Activated CD8-positive, alpha-beta T cell treated with anti-CD3 and anti-CD28 coated beads, Interleukin-2, amount 10 ng/mL, durations not matched to agents 7 days and 5 days (primary cell): ENCODE measurements at regions not wholly inside any gene's neighbourhood (a gene's known extent, or its start where the extent isn't known, plus 50 kb on each side); places are given as distances from the start of the nearest gene placed in this dataset.
A peak's percentile ranks its signal among the peaks of the same experiment; 100 is the strongest.
"Not testable (repeated sequence)": the region's sequence is repeated elsewhere in the genome, so short reads cannot be mapped to it uniquely, and the experiment has no call there.

Experiments
- ATAC-seq: fragments of 150-1000 bp; cut with Tn5 transposase; one replicate; pipeline ENCODE4 v1.10.0; 2021; ENCODE audit warnings: moderate library complexity
- CTCF ChIA-PET: fragments of 350-600 bp; sonication (Branson Sonifier 250); formaldehyde crosslinking; loops from one replicate; lab custom pipeline; 2021; ENCODE audit warnings: antibody characterized with exemption; lab: Charles Lee
- POLR2A ChIA-PET: fragments of 350-600 bp; sonication (Branson Sonifier 250); formaldehyde crosslinking; loops from one replicate; lab custom pipeline; 2021; ENCODE audit warnings: antibody characterized with exemption; lab: Charles Lee
- DNase-seq: peaks from one replicate; pipeline ENCODE4 v3.0.0-alpha.2; 2020
- H3K27ac Mint-ChIP-seq: one replicate; pipeline ENCODE4 v1.8.0; 2021; ENCODE audit warnings: mild to moderate bottlenecking, mixed read lengths
- H3K27me3 Mint-ChIP-seq: one replicate; pipeline ENCODE4 v1.8.0; 2021; ENCODE audit warnings: low read depth, mixed read lengths
- H3K36me3 Mint-ChIP-seq: one replicate; pipeline ENCODE4 v1.8.0; 2021; ENCODE audit warnings: low read depth, mixed read lengths
- H3K4me1 Mint-ChIP-seq: one replicate; pipeline ENCODE4 v1.8.0; 2021; ENCODE audit warnings: low read depth, mixed read lengths
- H3K4me3 Mint-ChIP-seq: one replicate; pipeline ENCODE4 v1.8.0; 2021; ENCODE audit warnings: mild to moderate bottlenecking, mixed read lengths
- H3K9me3 Mint-ChIP-seq: one replicate; pipeline ENCODE4 v1.8.0; 2022; ENCODE audit warnings: mixed read lengths; ENCODE audit not compliant: insufficient read depth

- POLR2A ChIA-PET: no interaction called here
- H3K36me3 Mint-ChIP-seq: no peaks in the 10 kb centered on the region
Measured at GRCh38 chr12:96107236-96107635, 71.8 kb upstream of the LTA4H start.

GRCh38 chr12:96108321-96108720 lies 72.9 kb upstream of the LTA4H start:
- Mint-ChIP-seq H3K4me1 (peaks cover 32% of the 10 kb centered on the region), H3K27me3 (peaks cover 8% of the 10 kb centered on the region), H3K27ac (peak overlapping the region; percentile 97), H3K9me3 (no peaks in the 10 kb centered on the region), H3K36me3 (no peaks in the 10 kb centered on the region), H3K4me3 (peak overlapping the region; percentile 62)
- DNase-seq (peak; percentile 66), ATAC-seq (peak; percentile 89)
- ChIA-PET POLR2A (no interaction called here), CTCF (interaction anchor here (1.8 kb wide), 1 partner anchor 107 kb away, joined by 4 read pairs; no protein-coding TSS in a partner anchor)

More at GRCh38 chr12:96107236-96107635, 71.8 kb upstream of the LTA4H start:
- Mint-ChIP-seq H3K9me3 (no peaks in the 10 kb centered on the region), H3K27ac (peak overlapping the region; percentile 97), H3K4me1 (peaks cover 36% of the 10 kb centered on the region), H3K27me3 (peaks cover 2% of the 10 kb centered on the region), H3K4me3 (no peak overlapping the region)
- CTCF ChIA-PET: no interaction called here
- no peak for ATAC-seq
- DNase-seq: no peak

- Mint-ChIP-seq H3K4me1 (peaks cover 31% of the 10 kb centered on the region), H3K27ac (peak overlapping the region; percentile 33), H3K27me3 (peaks cover 11% of the 10 kb centered on the region)
- H3K4me3 Mint-ChIP-seq, DNase-seq, ATAC-seq, POLR2A ChIA-PET, H3K36me3 Mint-ChIP-seq, H3K9me3 Mint-ChIP-seq: not testable (repeated sequence)
- CTCF ChIA-PET: interaction anchor here (1.8 kb wide), 1 partner anchor 107 kb away, joined by 4 read pairs; no protein-coding TSS in a partner anchor
Measured at GRCh38 chr12:96108941-96109340, 73.6 kb upstream of the LTA4H start.

GRCh38 chr12:96112733-96113132 lies 77.3 kb upstream of the LTA4H start:
- DNase-seq (no peak), ATAC-seq (no peak)
- H3K4me1 Mint-ChIP-seq: peaks cover 16% of the 10 kb centered on the region
- H3K4me3 Mint-ChIP-seq: no peak overlapping the region
- H3K36me3 Mint-ChIP-seq: no peaks in the 10 kb centered on the region
- H3K27me3 Mint-ChIP-seq: peaks cover 12% of the 10 kb centered on the region
- CTCF ChIA-PET: interaction anchor here (1.8 kb wide), 1 partner anchor 20 kb away, joined by 4 read pairs; no protein-coding TSS in a partner anchor
- POLR2A ChIA-PET: no interaction called here
- no peak overlapping the region for H3K27ac Mint-ChIP-seq
- H3K9me3 Mint-ChIP-seq: no peaks in the 10 kb centered on the region

GRCh38 chr12:96117460-96117859 lies 76.7 kb upstream of the ELK3 start:
- ChIA-PET CTCF (no interaction called here), POLR2A (no interaction called here)
- no peak for ATAC-seq
- peaks cover 9% of the 10 kb centered on the region for H3K27me3 Mint-ChIP-seq
- no peak overlapping the region for H3K4me3 Mint-ChIP-seq
- no peaks in the 10 kb centered on the region for H3K9me3 Mint-ChIP-seq
- H3K27ac Mint-ChIP-seq: no peak overlapping the region
- H3K36me3 Mint-ChIP-seq: no peaks in the 10 kb centered on the region
- peaks cover 17% of the 10 kb centered on the region for H3K4me1 Mint-ChIP-seq
- no peak for DNase-seq

GRCh38 chr12:96120359-96121100 lies 73.6 kb upstream of the ELK3 start:
- Mint-ChIP-seq H3K27me3 (peaks cover 2% of the 10 kb centered on the region), H3K36me3 (no peaks in the 10 kb centered on the region), H3K4me3 (no peak overlapping the region), H3K9me3 (no peaks in the 10 kb centered on the region), H3K4me1 (peaks cover 17% of the 10 kb centered on the region), H3K27ac (no peak overlapping the region)
- no peak for ATAC-seq
- CTCF ChIA-PET: interaction anchor here (0.8 to 1.2 kb wide), 2 partner anchors 12 to 57 kb away, joined by 3 to 4 read pairs; no protein-coding TSS in a partner anchor
- DNase-seq: no peak
- POLR2A ChIA-PET: no interaction called here

- POLR2A ChIA-PET: no interaction called here
- DNase-seq (no peak), ATAC-seq (no peak)
- CTCF ChIA-PET: interaction anchor here (0.8 to 1.7 kb wide), 4 partner anchors 11 to 94 kb away, joined by 3 to 8 read pairs (median 4); no protein-coding TSS in a partner anchor
- Mint-ChIP-seq H3K4me3 (no peak overlapping the region), H3K9me3 (no peaks in the 10 kb centered on the region), H3K36me3 (no peaks in the 10 kb centered on the region), H3K27ac (no peak overlapping the region), H3K4me1 (peaks cover 17% of the 10 kb centered on the region), H3K27me3 (peaks cover 2% of the 10 kb centered on the region)
Measured at GRCh38 chr12:96121271-96121711, 72.9 kb upstream of the ELK3 start.

- H3K4me3 Mint-ChIP-seq, H3K4me1 Mint-ChIP-seq, H3K27ac Mint-ChIP-seq, H3K9me3 Mint-ChIP-seq, POLR2A ChIA-PET, H3K36me3 Mint-ChIP-seq, DNase-seq, ATAC-seq: not testable (repeated sequence)
- peaks cover 18% of the 10 kb centered on the region for H3K27me3 Mint-ChIP-seq
- CTCF ChIA-PET: interaction anchor here (1.0 kb wide), 1 partner anchor 86 kb away, joined by 3 read pairs; no protein-coding TSS in a partner anchor
Measured at GRCh38 chr12:96128292-96128691, 65.9 kb upstream of the ELK3 start.

GRCh38 chr12:96130396-96131059 lies 63.6 kb upstream of the ELK3 start:
- CTCF ChIA-PET: interaction anchor here (1.0 to 1.5 kb wide), 2 partner anchors 57 to 85 kb away, joined by 3 to 4 read pairs; no protein-coding TSS in a partner anchor
- H3K9me3 Mint-ChIP-seq: no peaks in the 10 kb centered on the region

GRCh38 chr12:96131230-96131788 lies 62.9 kb upstream of the ELK3 start:
- Mint-ChIP-seq H3K4me3 (no peak overlapping the region), H3K27ac (no peak overlapping the region), H3K9me3 (no peaks in the 10 kb centered on the region), H3K4me1 (peaks cover 9% of the 10 kb centered on the region), H3K36me3 (no peaks in the 10 kb centered on the region), H3K27me3 (peaks cover 22% of the 10 kb centered on the region)
- CTCF ChIA-PET: interaction anchor here (1.8 kb wide), 1 partner anchor 84 kb away, joined by 10 read pairs; no protein-coding TSS in a partner anchor
- ATAC-seq (no peak), DNase-seq (no peak)
- POLR2A ChIA-PET: no interaction called here

More at GRCh38 chr12:96130396-96131059, 63.6 kb upstream of the ELK3 start:
- H3K4me1 Mint-ChIP-seq: peaks cover 9% of the 10 kb centered on the region
- H3K27me3 Mint-ChIP-seq: peaks cover 22% of the 10 kb centered on the region
- POLR2A ChIA-PET: no interaction called here
- no peaks in the 10 kb centered on the region for H3K36me3 Mint-ChIP-seq
- DNase-seq (no peak), ATAC-seq (no peak)
- H3K27ac Mint-ChIP-seq: no peak overlapping the region
- H3K4me3 Mint-ChIP-seq: no peak overlapping the region

GRCh38 chr12:96132819-96133218 lies 61.4 kb upstream of the ELK3 start:
- ChIA-PET POLR2A (no interaction called here), CTCF (interaction anchor here (1.0 to 1.8 kb wide), 10 partner anchors 12 to 82 kb away, joined by 3 to 10 read pairs (median 4); no protein-coding TSS in a partner anchor)
- Mint-ChIP-seq H3K4me3 (no peak overlapping the region), H3K9me3 (no peaks in the 10 kb centered on the region), H3K36me3 (no peaks in the 10 kb centered on the region), H3K27me3 (peaks cover 22% of the 10 kb centered on the region), H3K27ac (no peak overlapping the region), H3K4me1 (peaks cover 16% of the 10 kb centered on the region)
- DNase-seq (peak; percentile 53), ATAC-seq (peak; percentile 58)
